H1 (cell line): ENCODE measurements at regions not wholly inside any gene's neighbourhood (a gene's known extent, or its start where the extent isn't known, plus 50 kb on each side); places are given as distances from the start of the nearest gene placed in this dataset.

ENCODE experiments used
- CTCF ChIA-PET: fragments of 300-600 bp; sonication (Branson Sonifier 250); formaldehyde crosslinking; loops from one replicate; lab custom pipeline; 2021; ENCODE audit not compliant: partially characterized antibody; lab: Charles Lee
- POLR2A ChIA-PET: fragments of 300-600 bp; sonication (Branson Sonifier 250); formaldehyde crosslinking; loops from one replicate; lab custom pipeline; 2021; ENCODE audit warnings: inconsistent platforms; ENCODE audit not compliant: partially characterized antibody; lab: Charles Lee
- DNase-seq, 2 experiments: peaks; one replicate each; pipeline versions ENCODE4 v3.0.0 to v3.0.0-alpha.2; 2010 to 2022; ENCODE audit warnings: low spot score in 2 of 2, low read depth in 1 of 2, mixed read lengths in 1 of 2
- FAIRE-seq: peaks from 2 replicates; lab custom pipeline; 2011; peaks lifted over from hg19 to GRCh38; lab: Jason Lieb, UNC
- H2AFZ ChIP-seq: 2 replicates; pipeline ENCODE4 v1.8.1; 2012; ENCODE audit warnings: low read length, inconsistent platforms
- H2AK5ac ChIP-seq: 2 replicates; pipeline ENCODE4 v1.6.1; 2013; ENCODE audit warnings: low read depth, low read length
- H2BK120ac ChIP-seq: replicated peaks from 2 replicates; pipeline ENCODE3; 2013; ENCODE audit warnings: low read depth, low read length, inconsistent platforms
- H2BK12ac ChIP-seq: 2 replicates; pipeline ENCODE4 v1.6.1; 2013; ENCODE audit warnings: low read depth, low read length
- H2BK15ac ChIP-seq: 2 replicates; pipeline ENCODE4 v1.6.1; 2013; ENCODE audit warnings: low read length
- H2BK20ac ChIP-seq: 2 replicates; pipeline ENCODE4 v1.6.1; 2013; ENCODE audit warnings: low read length
- H2BK5ac ChIP-seq: 2 replicates; pipeline ENCODE4 v1.6.1; 2013; ENCODE audit warnings: low read depth, low read length
- H3K14ac ChIP-seq: 2 replicates; pipeline ENCODE4 v1.6.1; 2013; ENCODE audit warnings: inconsistent platforms; ENCODE audit not compliant: insufficient read length
- H3K18ac ChIP-seq: 2 replicates; pipeline ENCODE4 v1.6.1; 2013; ENCODE audit warnings: low read length; ENCODE audit errors: extremely low read depth
- H3K23ac ChIP-seq: 2 replicates; pipeline ENCODE4 v1.6.1; 2013; ENCODE audit warnings: inconsistent platforms; ENCODE audit not compliant: insufficient read length
- H3K23me2 ChIP-seq: 2 replicates; pipeline ENCODE4 v1.6.1; 2013; ENCODE audit warnings: low read depth, low read length
- H3K27ac ChIP-seq: 2 replicates; pipeline ENCODE4 v1.6.1; 2011; ENCODE audit warnings: low read depth, low read length, inconsistent platforms
- H3K27me3 ChIP-seq, 4 experiments: replicated peaks in 1 of 4; 1 replicate in 1 of 4; 2 replicates in 3 of 4; pipeline versions ENCODE4 v1.6.1 to v1.8.1; 2011 to 2013; ENCODE audit warnings: low read length in 3 of 4, mild to moderate bottlenecking in 3 of 4, inconsistent platforms in 2 of 4, mixed read lengths in 2 of 4, moderate library complexity in 1 of 4; ENCODE audit not compliant: control insufficient read depth in 3 of 4, insufficient read depth in 3 of 4; ENCODE audit errors: extremely low read depth in 1 of 4
- H3K36me3 ChIP-seq, 4 experiments: 2 replicates each; pipeline versions ENCODE4 v1.6.1 to v1.8.1; 2011 to 2013; ENCODE audit warnings: mild to moderate bottlenecking in 4 of 4, low read length in 3 of 4, moderate library complexity in 2 of 4, control low read depth in 1 of 4, inconsistent platforms in 1 of 4; ENCODE audit not compliant: insufficient read depth in 4 of 4, control insufficient read depth in 2 of 4
- H3K4ac ChIP-seq: replicated peaks from 2 replicates; pipeline ENCODE3; 2013; ENCODE audit warnings: low read length, low read depth, mixed read lengths, inconsistent platforms; ENCODE audit not compliant: insufficient read length
- H3K4me1 ChIP-seq, 4 experiments: replicated peaks in 1 of 4; 1 replicate in 1 of 4; 2 replicates in 3 of 4; pipeline versions ENCODE4 v1.6.1 to v1.8.1; 2011 to 2013; ENCODE audit warnings: low read length in 3 of 4, inconsistent platforms in 2 of 4, mixed read lengths in 1 of 4; ENCODE audit not compliant: insufficient read depth in 4 of 4, control insufficient read depth in 3 of 4
- H3K4me2 ChIP-seq, 2 experiments: 2 replicates each; pipeline versions ENCODE4 v1.6.1 to v1.8.1; 2011 to 2013; ENCODE audit warnings: low read depth in 2 of 2, low read length in 2 of 2, control low read depth in 1 of 2, inconsistent platforms in 1 of 2, mild to moderate bottlenecking in 1 of 2; ENCODE audit not compliant: insufficient read depth in 1 of 2
- H3K4me3 ChIP-seq, 4 experiments: fragments of 200-600, 300-600 bp in 1 of 4; sonication (generic), shearing (Covaris generic), sonication (Bioruptor Twin) in 1 of 4; 2 replicates each; pipeline versions ENCODE4 v1.5.1 to v1.8.1; 2011 to 2016; ENCODE audit warnings: low read length in 4 of 4, low read depth in 3 of 4, control low read depth in 2 of 4, inconsistent platforms in 2 of 4, mild to moderate bottlenecking in 2 of 4, mixed read lengths in 1 of 4, moderate library complexity in 1 of 4; ENCODE audit not compliant: insufficient read depth in 2 of 4; ENCODE audit errors: extremely low read depth in 1 of 4
- H3K56ac ChIP-seq: replicated peaks from 2 replicates; pipeline ENCODE3; 2013; ENCODE audit warnings: low read depth, mild to moderate bottlenecking, mixed read lengths, low read length, inconsistent platforms; ENCODE audit not compliant: insufficient read length
- H3K79me1 ChIP-seq: 2 replicates; pipeline ENCODE4 v1.6.1; 2013; ENCODE audit warnings: low read depth, low read length, control low read depth
- H3K79me2 ChIP-seq, 2 experiments: 2 replicates each; pipeline versions ENCODE4 v1.6.1 to v1.8.1; 2012 to 2013; ENCODE audit warnings: low read length in 2 of 2, mild to moderate bottlenecking in 2 of 2, inconsistent platforms in 1 of 2; ENCODE audit not compliant: insufficient read depth in 2 of 2, control insufficient read depth in 1 of 2
- H3K9ac ChIP-seq, 4 experiments: replicated peaks in 1 of 4; 1 replicate in 1 of 4; 2 replicates in 3 of 4; pipeline versions ENCODE4 v1.6.1 to v1.8.1; 2011 to 2013; ENCODE audit warnings: low read depth in 3 of 4, low read length in 3 of 4, control low read depth in 2 of 4, mild to moderate bottlenecking in 2 of 4, moderate library complexity in 2 of 4, inconsistent platforms in 1 of 4; ENCODE audit errors: extremely low read depth in 1 of 4
- H3K9me3 ChIP-seq, 2 experiments: 2 replicates each; pipeline versions ENCODE4 v1.6.1 to v1.8.1; 2012 to 2013; ENCODE audit warnings: mild to moderate bottlenecking in 2 of 2, moderate library complexity in 2 of 2, control low read depth in 1 of 2, inconsistent platforms in 1 of 2, low read depth in 1 of 2, low read length in 1 of 2, mixed read lengths in 1 of 2; ENCODE audit not compliant: insufficient read depth in 2 of 2
- H4K20me1 ChIP-seq, 2 experiments: replicated peaks in 1 of 2; 2 replicates each; pipeline versions ENCODE3 to v1.8.1; 2011 to 2013; ENCODE audit warnings: inconsistent platforms in 2 of 2, low read length in 2 of 2, mild to moderate bottlenecking in 1 of 2; ENCODE audit not compliant: insufficient read depth in 2 of 2, control insufficient read depth in 1 of 2
- H4K5ac ChIP-seq: 2 replicates; pipeline ENCODE4 v1.6.1; 2013; ENCODE audit warnings: low read length, low read depth, mixed read lengths, inconsistent platforms; ENCODE audit not compliant: insufficient read length
- H4K8ac ChIP-seq: 2 replicates; pipeline ENCODE4 v1.8.0; 2013; ENCODE audit warnings: mild to moderate bottlenecking, moderate library complexity, low read length, inconsistent platforms; ENCODE audit not compliant: insufficient read depth; ENCODE audit errors: extremely low read depth
- H4K91ac ChIP-seq: replicated peaks from 2 replicates; pipeline ENCODE3; 2013; ENCODE audit warnings: low read length, mixed read lengths, inconsistent platforms; ENCODE audit not compliant: insufficient read length
- CBX5 ChIP-seq: fragments of 300-800, 300-1000 bp; sonication (generic); IDR thresholded peaks from 2 replicates; pipeline ENCODE4 v1.7.1; 2016; ENCODE audit warnings: antibody characterized with exemption, low read length, low read depth
- CHD1 ChIP-seq: IDR thresholded peaks from 2 replicates; pipeline ENCODE4 v1.6.1; 2012; ENCODE audit warnings: low read depth, low read length, improper control_type of control experiment
- JUN ChIP-seq: IDR thresholded peaks from 2 replicates; pipeline ENCODE4 v1.6.1; 2011; ENCODE audit warnings: low read depth, mild to moderate bottlenecking, improper control_type of control experiment, low read length
- JUND ChIP-seq: IDR thresholded peaks from 2 replicates; pipeline ENCODE4 v1.6.1; 2011; ENCODE audit warnings: mild to moderate bottlenecking, improper control_type of control experiment, low read length
- NANOG ChIP-seq: IDR thresholded peaks from 2 replicates; pipeline ENCODE4 v1.6.1; 2011; ENCODE audit warnings: low read length, low read depth, mild to moderate bottlenecking, inconsistent platforms; ENCODE audit not compliant: insufficient read depth, poor library complexity, severe bottlenecking
- RAD21 ChIP-seq, 2 experiments: IDR thresholded peaks in 1 of 2; conservative IDR thresholded peaks in 1 of 2; 2 replicates each; pipeline ENCODE4 v1.6.1; 2011; ENCODE audit warnings: low read depth in 2 of 2, low read length in 2 of 2, improper control_type of control experiment in 1 of 2, inconsistent platforms in 1 of 2, mild to moderate bottlenecking in 1 of 2, moderate library complexity in 1 of 2
- SIN3A ChIP-seq, 2 experiments: IDR thresholded peaks in 1 of 2; conservative IDR thresholded peaks in 1 of 2; 2 replicates each; pipeline ENCODE4 v1.6.1; 2011 to 2012; ENCODE audit warnings: low read length in 2 of 2, improper control_type of control experiment in 1 of 2, low read depth in 1 of 2, mild to moderate bottlenecking in 1 of 2
- SP1 ChIP-seq: IDR thresholded peaks from 2 replicates; pipeline ENCODE4 v1.6.1; 2011; ENCODE audit warnings: low read depth, low read length
- SP2 ChIP-seq: IDR thresholded peaks from 2 replicates; pipeline ENCODE4 v1.6.1; 2012; ENCODE audit warnings: mild to moderate bottlenecking, low read length, inconsistent platforms
- TAF1 ChIP-seq: IDR thresholded peaks from 2 replicates; pipeline ENCODE4 v1.6.1; 2011; ENCODE audit warnings: mild to moderate bottlenecking, low read depth, low read length
- TCF12 ChIP-seq: IDR thresholded peaks from 2 replicates; pipeline ENCODE4 v1.6.1; 2011; ENCODE audit warnings: low read depth, mild to moderate bottlenecking, low read length
- WGBS, 2 experiments: shearing (Covaris generic) in 1 of 2; methylation state at CpG; one replicate each; pipeline versions ENCODE4 v1.1.6 to v1.1.7; 2013 to 2015; ENCODE audit warnings: low lambda C conversion rate in 2 of 2, mixed read lengths in 2 of 2, inconsistent platforms in 1 of 2, low coverage in 1 of 2, missing lambda C conversion rate in 1 of 2; ENCODE audit not compliant: insufficient replicate concordance in 2 of 2, insufficient coverage in 1 of 2, insufficient read length in 1 of 2; ENCODE audit errors: extremely low coverage in 1 of 2, missing lambda C conversion rate in 1 of 2; 5-methylcytosine and 5-hydroxymethylcytosine counted together

DNA sequence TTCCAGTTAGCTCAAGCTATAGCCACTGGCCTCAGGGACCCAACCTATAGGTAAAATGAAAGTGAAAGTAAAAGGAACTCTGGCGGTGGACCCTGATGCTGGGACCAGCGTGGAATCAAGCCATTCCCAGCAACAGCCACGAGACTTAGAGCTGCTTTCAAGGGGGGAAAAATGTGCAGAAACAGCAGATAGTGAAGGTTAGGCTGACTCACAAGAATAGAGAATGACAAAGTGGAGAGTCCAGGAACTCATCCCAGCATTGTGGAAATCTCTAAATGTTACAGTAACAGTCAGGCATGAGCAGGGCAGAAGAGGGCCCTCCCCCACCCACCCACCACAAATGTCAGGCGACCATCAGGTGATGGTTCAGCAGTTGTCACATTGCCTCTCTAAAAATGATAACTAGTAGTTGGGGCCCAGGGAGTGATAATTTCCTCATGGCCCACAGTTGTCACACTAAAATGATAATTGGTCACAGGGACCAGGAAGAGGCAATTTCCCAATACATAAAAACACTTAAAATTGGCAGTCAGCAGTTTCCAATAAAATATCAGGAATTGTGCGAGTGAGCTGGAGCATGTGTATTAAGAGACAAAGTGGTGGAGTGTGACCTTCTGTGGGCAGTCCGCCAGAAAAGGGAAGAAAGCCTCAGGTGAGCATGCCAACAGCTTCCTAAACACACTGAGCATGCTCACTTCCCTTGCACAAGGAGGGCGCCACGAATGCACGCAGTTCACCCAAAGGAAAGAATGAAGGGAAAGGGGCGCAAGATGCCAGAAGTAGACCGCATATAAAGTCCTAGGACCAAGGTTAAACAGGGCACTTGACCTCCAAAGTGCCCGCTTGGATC, 129.8 kb upstream of the PPP1R3A start:
- DNase-seq (no peak), FAIRE-seq (no peak)
- Histone ChIP-seq H4K5ac (no peak overlapping the region), H3K4ac (no peak overlapping the region), H4K8ac (no peak overlapping the region; the same call in 1 of the 2 replicates), H3K27me3 (no peaks in the 10 kb centered on the region), H2AFZ (peak overlapping the region; percentile 74), H2BK12ac (no peak overlapping the region), H3K4me1 (no peaks in the 10 kb centered on the region), H4K91ac (no peak overlapping the region), H3K4me2 (no peak overlapping the region), H2BK120ac (no peak overlapping the region), H3K56ac (no peak overlapping the region), H3K36me3 (no peaks in the 10 kb centered on the region), H4K20me1 (no peaks in the 10 kb centered on the region), H3K9me3 (no peaks in the 10 kb centered on the region), H2AK5ac (no peak overlapping the region), H3K14ac (no peak overlapping the region), H3K23ac (no peak overlapping the region), H2BK15ac (no peak overlapping the region), H3K23me2 (no peaks in the 10 kb centered on the region), H3K9ac (no peak overlapping the region), H2BK5ac (no peak overlapping the region), H3K79me2 (no peaks in the 10 kb centered on the region), H3K79me1 (no peaks in the 10 kb centered on the region), H2BK20ac (no peak overlapping the region), H3K18ac (no peak overlapping the region), H3K27ac (no peak overlapping the region), H3K4me3 (no peak overlapping the region)
- ChIA-PET POLR2A (no interaction called here), CTCF (interaction anchor here (0.5 to 1.2 kb wide), 2 partner anchors 222 to 358 kb away, joined by 3 read pairs; no protein-coding TSS in a partner anchor)
- WGBS, 2 experiments: 88% methylated on average over 12 of the region's 12 CpGs; no CpG with 5 or more reads in 1 of the 2 experiments
- no peak for TF ChIP-seq TCF12
- no peak for TF ChIP-seq SIN3A (conservative IDR thresholded peaks at IDR 0.05 in 1 of 2, IDR thresholded peaks at IDR 0.05 in 1 of 2; ENCODE audit: low read depth in 1 of 2, low read length in 2 of 2)
- no peak for TF ChIP-seq CHD1
- TF ChIP-seq RAD21 (IDR thresholded peaks at IDR 0.05 in 1 of 2, conservative IDR thresholded peaks at IDR 0.05 in 1 of 2; ENCODE audit: low read depth in 2 of 2, low read length in 2 of 2): no peak
- TF ChIP-seq JUN: no peak
- TF ChIP-seq JUND: no peak
- TF ChIP-seq SP1: no peak
- no peak for TF ChIP-seq CBX5
- TF ChIP-seq TAF1: no peak
- TF ChIP-seq SP2: no peak
- no peak for TF ChIP-seq NANOG
